NCI-H69 (cell line): ENCODE measurements at regions not wholly inside any gene's neighbourhood (a gene's known extent, or its start where the extent isn't known, plus 50 kb on each side); places are given as distances from the start of the nearest gene placed in this dataset.

Experiments
- DNase-seq: peaks from one replicate; lab custom pipeline; 2025; lab: John Stamatoyannopoulos, UW

DNA sequence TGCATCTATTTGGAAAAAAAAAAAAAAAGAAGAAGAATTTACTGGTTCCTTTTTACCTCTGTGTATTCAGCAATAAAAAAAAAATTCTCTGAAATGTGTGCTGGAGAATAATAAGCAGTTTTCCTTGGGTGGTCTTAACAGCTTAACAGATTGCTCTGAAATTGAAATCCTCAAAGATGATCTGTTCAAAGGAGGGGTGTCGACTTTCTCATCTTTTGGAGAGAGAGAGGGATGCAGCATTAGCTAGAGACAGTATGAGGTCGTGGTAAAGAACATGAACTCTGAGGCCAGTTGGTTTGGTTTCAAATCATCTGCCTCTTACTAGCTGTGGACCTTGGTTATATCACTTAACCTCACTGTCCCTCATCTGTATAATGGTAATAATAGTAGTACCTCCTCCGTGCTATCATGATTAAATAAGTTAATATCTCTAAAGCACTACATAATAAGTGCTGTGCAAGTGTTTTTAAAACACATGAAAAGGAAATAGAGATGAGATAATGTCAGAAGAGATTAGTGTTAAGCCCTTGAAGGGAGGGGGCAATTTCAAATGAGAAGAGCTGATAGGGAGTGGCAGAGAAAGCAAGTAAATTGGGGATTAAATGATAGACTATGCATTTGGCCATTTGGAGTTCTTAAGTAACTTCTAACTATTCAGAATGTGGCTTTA, 109.9 kb upstream of the LIMCH1 start:
- no peak for DNase-seq

DNA sequence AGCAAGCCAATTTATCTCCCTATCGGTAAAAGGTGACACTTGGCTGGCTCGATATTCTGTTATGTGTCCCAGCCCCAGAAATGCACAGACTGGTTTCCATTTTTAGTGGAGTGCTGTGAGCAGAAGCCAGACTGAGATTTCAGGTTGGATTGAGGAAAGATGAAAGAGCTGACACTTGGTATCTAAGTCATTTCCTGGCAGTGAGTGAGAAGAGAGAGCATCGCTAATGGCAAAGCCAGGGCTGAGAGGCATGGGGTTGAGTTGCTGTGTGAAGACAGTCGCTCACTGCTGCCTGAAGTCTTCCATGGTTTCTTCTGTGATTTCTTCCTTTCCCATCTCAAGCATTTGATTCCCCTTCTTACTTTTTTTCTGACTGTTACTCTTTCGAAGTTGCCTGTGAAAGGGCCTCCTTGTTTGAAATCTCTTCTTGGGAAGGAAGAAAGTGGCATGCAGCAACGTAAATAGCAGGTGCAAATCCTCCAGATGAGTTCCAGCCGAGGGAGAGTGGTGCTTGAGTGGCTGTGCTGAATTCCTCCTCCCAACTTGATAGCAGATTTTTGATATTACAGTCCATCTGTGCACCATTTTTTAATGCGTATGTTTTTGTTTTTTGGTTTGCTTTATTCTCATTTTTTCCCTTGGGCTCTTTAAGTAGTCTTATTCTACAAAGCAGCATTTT, 109.2 kb upstream of the LIMCH1 start:
- no peak for DNase-seq

DNA sequence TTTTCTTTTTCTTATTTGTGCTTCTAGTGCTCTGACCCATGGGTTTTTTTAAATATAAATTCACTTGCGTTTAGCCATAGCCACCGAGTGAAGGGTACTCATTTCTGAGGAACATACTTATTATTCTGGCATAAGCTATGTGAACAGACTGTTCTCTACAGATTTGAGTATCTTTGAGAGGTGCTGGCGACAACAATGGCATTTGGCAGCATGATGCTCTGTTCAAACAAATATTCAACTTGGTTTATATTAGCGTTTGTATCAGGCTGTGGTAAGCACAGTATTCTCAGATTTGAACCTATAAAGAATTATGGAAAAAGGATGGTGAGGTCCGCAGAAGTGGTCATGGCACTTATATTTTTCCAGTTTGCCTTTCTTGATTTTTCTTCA, 108.7 kb upstream of the LIMCH1 start:
- no peak for DNase-seq

DNA sequence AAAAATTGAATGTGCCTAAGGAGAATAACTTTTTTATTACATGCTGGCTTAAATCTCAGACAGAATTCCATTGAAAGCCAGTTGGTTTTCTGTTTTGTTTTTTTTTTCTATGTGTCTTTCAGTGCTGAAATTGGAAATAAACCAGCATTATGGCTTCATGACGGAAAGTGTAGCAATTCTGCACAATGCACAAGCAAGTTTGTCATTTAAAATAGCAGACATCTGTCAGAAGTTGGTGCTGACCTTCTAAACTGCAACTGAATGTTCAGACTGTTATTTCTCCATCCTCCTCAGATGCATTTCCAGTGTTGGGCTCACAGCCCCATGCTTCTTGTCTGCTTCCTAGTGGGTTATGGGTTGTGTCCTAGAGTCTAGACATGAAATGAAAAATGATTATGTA, 107.2 kb upstream of the LIMCH1 start:
- no peak for DNase-seq

DNA sequence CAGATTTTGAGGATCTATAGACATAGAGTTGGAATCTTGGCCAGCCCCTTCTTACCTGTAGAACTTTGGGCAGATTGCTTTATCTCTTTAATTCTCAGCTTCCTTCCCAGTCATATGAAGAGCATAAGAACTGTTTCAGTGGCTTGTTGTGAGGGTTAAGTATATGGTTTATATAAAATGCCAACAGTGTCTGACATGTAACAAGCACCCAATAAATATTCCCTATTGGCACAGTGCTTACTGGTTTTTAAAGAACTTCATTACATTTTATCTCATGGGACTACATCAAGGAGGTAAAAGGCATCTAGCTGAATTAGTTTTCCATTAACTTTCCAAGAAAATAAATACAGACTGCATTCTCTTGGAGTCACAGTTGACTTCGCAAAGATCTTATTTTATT, 106.7 kb upstream of the LIMCH1 start:
- no peak for DNase-seq

DNA sequence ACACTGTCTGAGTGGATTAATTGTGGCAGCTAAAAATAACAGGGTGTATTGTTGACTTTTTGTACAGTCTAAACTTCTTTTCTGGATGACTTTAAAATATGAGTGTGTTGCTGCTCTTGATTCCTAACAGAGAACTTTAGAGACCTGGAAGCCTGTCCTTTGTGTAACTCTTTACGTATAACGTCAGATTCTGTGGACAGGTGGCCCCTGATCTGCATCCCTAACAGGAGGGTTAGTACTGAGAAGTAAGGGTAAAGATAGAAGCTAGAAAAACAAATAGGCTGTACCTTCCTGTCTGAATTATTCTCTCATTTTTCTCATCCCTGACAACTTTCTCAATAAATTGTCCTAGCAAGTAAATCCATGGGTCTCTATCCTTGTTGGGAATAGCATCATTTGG, 105.7 kb upstream of the LIMCH1 start:
- DNase-seq, result no peak

DNA sequence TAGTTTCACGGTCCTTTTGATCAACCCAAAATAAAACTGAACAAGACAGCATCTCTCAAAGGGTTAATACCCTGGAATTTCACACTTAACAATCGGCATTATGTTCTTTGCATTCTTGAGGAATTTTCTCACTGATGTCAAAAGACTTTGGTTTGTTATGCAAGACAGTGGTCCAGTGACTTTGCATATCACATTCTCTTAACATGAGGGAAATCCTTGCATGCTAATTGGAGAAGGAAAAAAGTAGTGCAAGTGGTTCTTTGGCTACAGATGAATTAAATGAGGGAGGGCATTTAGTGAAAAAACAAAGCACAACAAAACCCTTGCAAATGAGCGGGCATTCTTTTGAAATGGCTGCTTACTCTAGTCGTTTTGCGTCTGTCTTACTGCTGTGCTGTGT, 105.1 kb upstream of the LIMCH1 start:
- no peak for DNase-seq

DNA sequence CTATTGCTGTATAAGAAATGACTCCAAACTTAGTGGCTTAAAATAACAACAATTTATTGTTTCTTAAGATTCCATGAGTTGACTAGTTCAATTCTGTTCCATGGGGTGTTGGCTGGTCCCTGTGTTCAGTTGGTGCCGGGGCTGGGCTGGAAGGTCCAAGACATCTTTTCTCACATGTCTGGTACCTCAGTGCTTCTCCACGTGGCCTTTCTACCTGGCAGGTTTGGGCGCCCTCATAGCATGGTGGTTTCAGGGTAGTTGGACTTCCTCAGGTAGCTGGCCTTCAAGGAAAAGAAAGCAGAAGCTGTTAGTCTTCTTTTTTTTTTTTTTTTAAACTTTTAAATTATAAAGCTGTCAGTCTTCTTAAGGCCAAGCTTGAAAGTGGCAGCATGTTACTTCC, 104.6 kb upstream of the LIMCH1 start:
- DNase-seq, result no peak

DNA sequence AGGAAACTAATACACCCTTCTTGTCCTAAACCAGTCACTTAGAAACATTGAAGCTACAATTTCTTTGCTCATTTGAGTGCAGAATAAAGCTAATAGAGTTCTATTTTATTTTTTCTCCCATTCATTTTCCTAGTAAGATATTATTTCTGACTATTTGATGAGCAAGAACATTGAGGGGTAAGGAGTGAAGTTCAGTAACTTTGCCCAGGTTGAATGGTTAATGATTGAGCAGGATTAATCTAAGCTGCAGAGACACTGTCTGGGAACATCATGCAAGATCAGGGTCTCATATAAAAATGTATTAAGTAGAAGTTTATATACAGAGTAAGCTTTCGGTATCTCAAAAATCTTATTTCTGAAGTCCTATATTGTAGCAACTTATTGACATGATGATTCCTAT, 102.4 kb upstream of the LIMCH1 start:
- no peak for DNase-seq

DNA sequence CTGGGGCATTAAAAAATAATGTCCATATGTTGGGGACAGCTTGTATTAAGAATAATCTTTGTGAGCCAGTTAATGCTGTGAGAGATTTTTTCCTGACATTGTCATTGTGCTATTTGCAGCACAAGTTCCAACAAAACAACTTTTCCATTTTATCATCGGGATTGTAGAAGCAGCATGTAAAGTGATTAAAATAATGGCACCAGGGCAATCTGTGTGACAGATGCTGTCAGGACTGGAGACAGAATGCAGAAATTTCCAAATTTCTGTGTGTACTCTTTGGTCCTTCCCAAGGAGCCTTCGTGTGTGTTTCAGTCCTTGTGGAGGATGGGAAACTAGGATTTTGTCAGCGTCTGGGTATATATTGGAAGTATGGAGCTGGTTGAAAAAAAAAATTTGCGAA, 101.5 kb upstream of the LIMCH1 start:
- no peak for DNase-seq

DNA sequence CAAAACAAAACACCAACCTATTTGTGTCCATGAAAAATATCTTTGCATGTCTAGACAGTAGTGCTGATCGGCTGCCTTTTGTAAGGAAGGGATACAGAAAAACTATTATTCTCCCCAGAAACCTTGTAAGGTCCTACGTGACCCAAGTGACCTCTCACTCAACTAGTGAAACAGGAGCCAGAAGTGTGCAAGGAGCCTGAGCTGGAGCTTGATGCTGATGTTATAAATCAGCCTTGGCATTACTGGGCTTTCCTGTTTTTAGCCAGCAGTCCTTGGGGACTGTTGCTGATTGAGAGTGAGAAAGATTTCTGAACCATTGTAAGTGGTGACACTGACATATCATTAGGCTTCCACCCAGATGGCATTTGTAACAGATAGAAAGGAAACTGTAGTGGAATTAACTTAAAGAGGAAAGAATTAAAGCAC, 100.8 kb upstream of the LIMCH1 start:
- DNase-seq, result no peak

DNA sequence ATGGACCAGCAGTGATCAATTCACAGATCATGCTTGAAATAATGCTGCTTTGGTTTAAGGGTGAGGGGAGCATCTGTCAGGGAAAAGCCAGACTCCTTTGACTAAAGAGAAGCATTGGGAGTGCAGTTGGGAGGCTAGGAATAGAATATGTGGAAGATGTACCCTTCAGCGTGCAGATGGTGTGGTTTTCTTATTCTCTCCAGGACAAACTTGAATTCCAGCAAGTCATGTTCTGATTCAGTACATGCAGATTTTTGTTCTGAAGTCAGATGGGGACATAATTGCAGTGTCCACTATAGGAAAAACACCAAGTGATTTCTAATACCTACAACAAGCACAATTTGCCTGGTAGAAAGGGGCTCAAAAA, 99.0 kb upstream of the LIMCH1 start:
- no peak for DNase-seq

DNA sequence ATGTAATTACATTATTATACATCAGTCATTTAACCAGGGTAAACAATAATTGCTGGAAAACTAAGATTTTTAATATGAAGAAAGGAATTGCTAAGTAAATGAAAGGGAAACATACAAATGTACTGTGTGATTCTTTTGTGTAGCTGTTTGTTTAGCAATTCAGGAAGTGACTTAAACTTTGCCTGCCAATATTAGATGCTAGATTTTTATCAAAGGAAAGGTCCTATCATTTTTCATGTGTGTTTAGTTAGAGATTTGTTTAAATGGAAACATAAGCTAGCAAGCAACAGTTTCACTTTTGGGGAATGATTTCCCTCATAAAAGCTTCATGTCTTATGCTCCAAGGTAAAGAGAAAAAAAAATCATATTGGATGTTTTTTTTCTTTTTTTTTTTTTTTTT, 95.1 kb upstream of the LIMCH1 start:
- no peak for DNase-seq

DNA sequence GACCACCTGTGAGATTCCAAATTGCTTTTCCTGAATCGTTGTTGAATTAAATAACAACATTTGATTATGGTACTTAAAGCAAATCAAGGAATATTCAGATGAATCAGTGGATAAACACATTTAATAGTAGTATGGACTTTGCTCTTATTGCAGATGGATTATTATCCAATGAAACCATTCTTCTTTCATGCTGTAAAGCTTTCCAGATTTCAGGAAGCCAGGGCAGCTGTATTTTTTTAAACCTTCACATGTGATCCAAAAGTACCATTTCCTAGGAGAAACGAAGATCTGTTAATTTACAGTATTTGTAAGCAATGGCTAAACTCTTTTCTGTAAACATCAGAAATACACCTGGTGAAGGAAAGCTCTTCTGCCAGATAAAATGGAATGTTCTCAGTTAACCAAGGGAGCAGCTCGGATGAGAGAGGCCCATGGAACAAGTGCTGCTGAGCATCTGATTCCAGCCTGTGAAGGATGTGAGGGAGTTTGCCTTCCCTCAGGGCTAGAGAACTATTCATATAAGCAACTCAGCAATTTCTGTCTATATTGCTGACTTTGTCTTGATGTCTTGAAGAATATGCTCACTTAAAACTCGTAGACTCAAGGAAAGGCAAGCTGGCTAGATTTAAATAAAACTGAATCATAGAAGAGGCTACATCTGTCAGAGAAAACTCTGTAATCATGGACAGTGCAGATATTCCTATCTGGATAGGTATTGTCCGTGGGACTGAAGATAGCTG, 94.4 kb upstream of the LIMCH1 start:
- no peak for DNase-seq

DNA sequence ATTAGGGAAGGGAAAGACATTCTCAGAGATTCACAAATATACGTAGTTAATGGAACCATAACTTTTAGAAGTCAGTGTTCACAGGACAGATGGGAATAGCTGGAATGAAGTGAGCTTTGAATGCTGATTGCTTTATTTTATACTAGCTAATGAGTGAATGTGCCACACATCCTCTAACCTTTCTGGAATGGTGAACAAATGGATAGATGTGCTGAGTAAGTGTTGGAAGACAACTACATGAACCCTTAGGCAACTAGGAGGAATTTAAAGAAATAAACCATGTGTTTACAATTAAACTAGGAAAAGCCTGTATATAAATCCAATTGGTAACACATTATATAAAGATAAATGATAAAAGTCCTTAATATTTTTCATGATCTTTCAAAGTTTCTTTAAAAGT, 91.6 kb upstream of the LIMCH1 start:
- DNase-seq, result no peak

DNA sequence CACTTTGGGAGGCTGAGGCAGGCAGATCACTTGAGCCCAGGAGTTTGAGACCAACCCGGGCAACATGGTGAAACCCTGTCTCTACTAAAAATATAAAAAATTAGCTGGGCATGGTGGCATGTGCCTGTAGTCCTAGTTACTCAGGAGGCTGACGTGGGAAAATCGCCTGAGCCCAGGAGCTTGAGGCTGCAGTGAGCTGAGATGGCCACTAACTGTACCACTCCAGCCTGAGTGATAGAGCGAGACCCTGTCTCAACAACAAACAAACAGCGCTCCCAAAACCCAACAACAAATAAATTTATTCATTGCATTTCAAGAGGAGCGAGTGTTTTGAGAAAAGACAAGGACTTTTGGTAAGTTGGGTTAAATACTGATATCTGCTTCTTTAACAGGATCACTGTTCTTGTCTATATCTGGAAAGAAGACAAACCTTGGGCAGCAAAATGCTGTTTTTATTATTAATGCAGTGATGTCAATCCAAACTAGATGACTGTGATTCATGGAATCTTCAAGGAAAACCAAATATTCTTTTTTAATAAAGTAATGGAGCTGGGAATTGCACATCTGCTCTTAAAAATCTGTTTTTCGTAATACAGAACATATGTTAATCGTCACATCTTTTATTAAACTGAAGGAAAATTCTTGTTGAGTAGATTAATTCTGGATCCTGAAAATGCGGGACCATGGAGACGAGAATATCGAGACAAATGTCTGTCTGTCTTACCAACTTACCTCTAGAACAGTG, 90.8 kb upstream of the LIMCH1 start:
- DNase-seq, result no peak

DNA sequence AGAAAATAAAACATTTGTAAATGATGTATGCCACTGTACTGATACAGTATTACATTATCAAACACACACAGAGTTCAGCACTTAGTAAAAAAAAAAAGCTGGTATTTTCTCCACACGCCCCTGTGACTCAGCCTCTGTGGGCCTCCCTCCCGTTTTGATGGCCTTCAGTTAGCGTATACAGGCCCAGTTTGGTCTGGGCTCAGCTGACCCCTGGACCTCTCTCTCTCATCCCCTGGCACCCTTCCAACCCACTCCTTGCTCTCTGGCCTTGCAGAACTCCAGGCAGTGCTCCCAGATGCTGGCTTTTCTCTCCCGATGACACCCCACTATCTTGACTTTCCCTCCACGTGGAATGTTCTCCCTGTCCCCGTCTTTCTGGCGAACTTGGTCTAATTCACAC, 89.0 kb upstream of the LIMCH1 start:
- no peak for DNase-seq

DNA sequence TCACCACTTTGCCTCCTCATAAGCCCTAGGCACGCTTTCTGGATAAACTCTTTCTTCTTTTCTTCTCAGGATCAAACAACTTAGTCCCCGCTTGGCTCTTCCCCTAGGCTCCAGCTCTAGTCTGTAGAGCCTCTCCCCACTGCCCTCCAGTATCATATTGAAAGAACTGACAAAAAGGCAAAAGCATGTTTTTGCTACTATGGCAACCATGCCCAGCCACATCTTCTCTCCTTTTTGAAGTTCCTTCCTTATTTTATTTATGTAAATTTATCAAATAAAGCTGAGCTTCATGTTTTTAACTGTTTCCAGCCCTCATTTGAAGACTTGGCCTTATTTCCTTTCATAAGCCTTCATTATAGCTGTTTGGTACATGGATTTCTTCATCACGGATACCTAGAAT, 86.0 kb upstream of the LIMCH1 start:
- DNase-seq, result no peak

DNA sequence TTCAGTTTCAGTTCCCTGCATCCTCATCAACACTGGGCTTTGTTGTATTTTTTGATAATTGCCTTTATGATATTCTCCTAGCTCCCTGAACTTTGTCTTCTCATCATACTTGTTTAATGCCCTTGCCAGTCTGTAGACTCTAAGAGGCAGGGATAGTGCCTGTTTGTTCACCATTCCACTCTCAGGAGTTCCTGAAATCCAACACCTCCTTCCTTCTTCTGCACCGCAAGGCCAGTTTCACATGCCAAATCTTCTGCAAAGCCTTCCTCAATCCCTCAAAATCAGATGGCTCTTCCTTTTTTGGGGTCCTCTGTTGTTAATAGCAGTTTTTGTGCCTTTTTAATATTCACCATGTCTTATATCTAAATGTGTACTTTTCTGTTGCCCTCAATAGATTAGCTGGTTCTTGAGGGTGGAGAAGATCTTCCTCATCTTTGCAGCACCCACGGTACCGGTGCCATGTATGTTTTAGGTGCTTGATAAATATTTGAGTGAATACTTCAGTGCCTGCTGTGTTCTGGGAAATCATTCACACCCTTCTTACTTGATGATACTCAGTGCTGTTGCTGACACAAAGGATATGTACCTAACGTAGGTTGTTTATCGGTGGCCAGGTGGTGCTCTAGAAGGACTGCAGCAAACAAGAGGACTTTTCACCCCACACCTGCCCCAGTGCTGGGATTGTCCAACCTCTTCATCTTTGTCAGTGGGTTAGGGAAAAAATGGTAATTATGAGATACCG, 85.3 kb upstream of the LIMCH1 start:
- DNase-seq, result no peak

DNA sequence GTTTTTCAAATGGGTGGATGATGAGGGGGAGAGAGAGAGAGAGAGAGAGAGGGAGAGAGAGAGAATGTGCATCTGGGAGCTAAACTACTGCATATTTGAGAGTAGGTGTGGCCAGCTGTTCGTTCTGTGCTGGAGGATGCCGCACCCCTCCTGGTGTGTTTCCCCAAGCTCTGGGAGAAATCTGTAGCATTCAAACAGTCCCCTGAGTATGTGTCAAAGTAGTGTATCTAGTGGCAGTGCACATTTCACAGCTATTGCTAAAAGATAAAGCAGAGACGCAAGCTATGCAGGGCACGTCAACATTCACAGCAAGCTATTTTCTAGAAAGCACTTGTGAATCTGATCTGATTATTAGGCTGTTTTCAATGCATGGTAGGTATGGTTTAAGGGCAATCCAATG, 83.5 kb upstream of the LIMCH1 start:
- DNase-seq, result no peak

DNA sequence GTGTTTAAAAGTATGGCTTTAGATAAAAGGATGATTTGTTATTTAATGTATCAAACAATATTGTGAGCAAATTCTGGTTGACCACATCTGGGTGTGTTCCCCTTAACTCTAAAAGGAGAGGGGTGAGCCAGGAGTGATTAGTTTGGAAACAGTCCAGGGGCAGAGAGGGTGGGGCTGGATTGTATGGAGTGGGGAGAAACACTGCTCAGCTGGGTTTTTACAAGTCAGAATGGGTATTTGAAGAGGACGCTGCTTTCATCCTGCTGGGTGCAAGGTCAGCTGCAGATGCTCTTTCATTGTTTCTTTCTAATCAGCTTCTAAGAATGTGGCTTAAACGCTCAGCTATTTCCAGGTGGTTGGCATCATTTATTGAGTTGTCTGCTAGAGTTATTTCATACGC, 82.8 kb upstream of the LIMCH1 start:
- no peak for DNase-seq

DNA sequence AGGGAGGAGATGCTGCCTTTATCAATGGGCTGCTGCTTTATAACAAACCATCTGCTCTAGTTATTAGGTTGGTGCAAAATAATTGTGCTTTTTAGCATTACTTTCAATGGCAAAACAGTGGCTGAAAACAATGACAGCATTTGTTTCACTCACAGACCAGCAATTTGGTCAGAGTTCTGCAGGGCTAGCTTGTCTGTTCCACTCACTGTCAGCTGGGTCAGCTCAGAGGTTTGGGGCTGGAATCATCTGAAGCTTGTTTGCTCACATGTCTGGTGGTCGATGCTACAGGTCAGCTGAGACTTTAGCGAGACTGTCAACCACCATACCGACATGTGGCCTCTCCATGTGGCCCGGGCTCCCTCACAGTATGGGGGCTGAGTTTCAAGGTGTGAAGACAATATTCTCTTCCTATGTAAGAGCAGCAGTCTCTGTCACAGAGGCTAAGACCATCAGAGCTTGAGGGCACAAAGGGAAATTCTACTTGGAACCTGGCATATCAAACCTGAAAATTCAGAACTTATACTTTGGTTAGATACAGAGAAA, 81.3 kb upstream of the LIMCH1 start:
- DNase-seq, result no peak
